Neural crest cell (in vitro differentiated cells): ENCODE measurements at regions not wholly inside any gene's neighbourhood (a gene's known extent, or its start where the extent isn't known, plus 50 kb on each side); places are given as distances from the start of the nearest gene placed in this dataset.

Source experiments
- DNase-seq: peaks from one replicate; pipeline ENCODE4 v3.0.0; 2021; ENCODE audit warnings: low read depth, mixed read lengths, low spot score
- H3K27ac Mint-ChIP-seq: one replicate; pipeline ENCODE4 v1.8.0; 2021; ENCODE audit warnings: mild to moderate bottlenecking, mixed read lengths; ENCODE audit not compliant: unreplicated experiment
- H3K27me3 Mint-ChIP-seq: 2 replicates; pipeline ENCODE4 v1.8.0; 2021; ENCODE audit warnings: low read depth, mild to moderate bottlenecking, mixed read lengths
- H3K36me3 Mint-ChIP-seq: 2 replicates; pipeline ENCODE4 v1.8.0; 2021; ENCODE audit warnings: low read depth, mild to moderate bottlenecking, mixed read lengths
- H3K4me1 Mint-ChIP-seq: 2 replicates; pipeline ENCODE4 v1.8.0; 2021; ENCODE audit warnings: mixed read lengths
- H3K4me3 Mint-ChIP-seq: one replicate; pipeline ENCODE4 v1.8.0; 2021; ENCODE audit warnings: mild to moderate bottlenecking, mixed read lengths
- H3K9me3 Mint-ChIP-seq: 2 replicates; pipeline ENCODE4 v1.8.0; 2021; ENCODE audit warnings: mixed read lengths
- CTCF ChIP-seq: fragments of 200-600 bp; sonication (generic); conservative IDR thresholded peaks from 2 replicates; pipeline ENCODE4 v1.5.0; 2021; ENCODE audit warnings: antibody characterized with exemption, mild to moderate bottlenecking

- TF ChIP-seq CTCF, result no peak
These were observed 103.2 kb upstream of the CHRM3 start for GRCh38 chr1:239283216-239283615.

GRCh38 chr1:239282411-239282810 lies 104.0 kb upstream of the CHRM3 start:
- no peak overlapping the region for H3K27ac Mint-ChIP-seq
- H3K4me3 Mint-ChIP-seq, result no peak overlapping the region
- DNase-seq, result no peak
- no peaks in the 10 kb centered on the region for H3K9me3 Mint-ChIP-seq
- no peaks in the 10 kb centered on the region for H3K36me3 Mint-ChIP-seq
- H3K27me3 Mint-ChIP-seq, result no peaks in the 10 kb centered on the region
- no peaks in the 10 kb centered on the region for H3K4me1 Mint-ChIP-seq
- no peak for TF ChIP-seq CTCF

More at GRCh38 chr1:239283216-239283615, 103.2 kb upstream of the CHRM3 start:
- H3K4me3 Mint-ChIP-seq, result no peak overlapping the region
- H3K4me1 Mint-ChIP-seq, result no peaks in the 10 kb centered on the region
- no peaks in the 10 kb centered on the region for H3K27me3 Mint-ChIP-seq
- H3K36me3 Mint-ChIP-seq, result no peaks in the 10 kb centered on the region
- no peak overlapping the region for H3K27ac Mint-ChIP-seq
- H3K9me3 Mint-ChIP-seq, result no peaks in the 10 kb centered on the region
- no peak for DNase-seq

- H3K27ac Mint-ChIP-seq, result no peak overlapping the region
- H3K4me1 Mint-ChIP-seq, result no peaks in the 10 kb centered on the region
- no peak for DNase-seq
- H3K4me3 Mint-ChIP-seq, result no peak overlapping the region
- TF ChIP-seq CTCF, result no peak
- no peaks in the 10 kb centered on the region for H3K36me3 Mint-ChIP-seq
- H3K27me3 Mint-ChIP-seq, result no peaks in the 10 kb centered on the region
- peaks cover 18% of the 10 kb centered on the region for H3K9me3 Mint-ChIP-seq
These were observed 110.3 kb upstream of the CHRM3 start for GRCh38 chr1:239276051-239276450.

- H3K9me3 Mint-ChIP-seq, result peaks cover 18% of the 10 kb centered on the region
- no peak for TF ChIP-seq CTCF
- no peak overlapping the region for H3K4me3 Mint-ChIP-seq
- no peak for DNase-seq
- no peaks in the 10 kb centered on the region for H3K36me3 Mint-ChIP-seq
- H3K4me1 Mint-ChIP-seq, result no peaks in the 10 kb centered on the region
- no peak overlapping the region for H3K27ac Mint-ChIP-seq
- peaks cover 2% of the 10 kb centered on the region for H3K27me3 Mint-ChIP-seq
These were observed 112.0 kb upstream of the CHRM3 start for GRCh38 chr1:239274242-239274830.

- H3K27ac Mint-ChIP-seq, result no peak overlapping the region
- H3K27me3 Mint-ChIP-seq, result peaks cover 2% of the 10 kb centered on the region
- H3K4me3 Mint-ChIP-seq, result no peak overlapping the region
- no peak for TF ChIP-seq CTCF
- peaks cover 14% of the 10 kb centered on the region for H3K9me3 Mint-ChIP-seq
- no peaks in the 10 kb centered on the region for H3K36me3 Mint-ChIP-seq
- DNase-seq, result no peak
- no peaks in the 10 kb centered on the region for H3K4me1 Mint-ChIP-seq
These were observed 115.9 kb upstream of the CHRM3 start for GRCh38 chr1:239270509-239270908.
